CD14-positive monocyte (primary cell): ENCODE measurements at regions not wholly inside any gene's neighbourhood (a gene's known extent, or its start where the extent isn't known, plus 50 kb on each side); places are given as distances from the start of the nearest gene placed in this dataset.

Experiments
- DNase-seq, 3 donors: peaks; one replicate each; pipeline ENCODE4 v3.0.0-alpha.2; 2011 to 2022
- H2AFZ ChIP-seq: 2 replicates; pipeline ENCODE4 v1.6.0; 2012; ENCODE audit warnings: mild to moderate bottlenecking, low read depth, low read length, inconsistent platforms; ENCODE audit not compliant: insufficient read depth, poor library complexity, severe bottlenecking
- H3K27ac ChIP-seq, 2 donors: 1 replicate in 1 of 2; 2 replicates in 1 of 2; pipeline ENCODE4 v1.5.1; 2012 to 2013; ENCODE audit warnings: low read length in 2 of 2, control low read depth in 1 of 2, inconsistent platforms in 1 of 2, low read depth in 1 of 2, mild to moderate bottlenecking in 1 of 2
- H3K27me3 ChIP-seq, 2 donors: one replicate each; pipeline versions ENCODE4 v1.6.0 to v1.6.1; 2011 to 2013; ENCODE audit warnings: low read length in 2 of 2; ENCODE audit not compliant: control insufficient read depth in 2 of 2, insufficient read depth in 2 of 2
- H3K36me3 ChIP-seq, 2 donors: replicated peaks in 1 of 2; 1 replicate in 1 of 2; 2 replicates in 1 of 2; pipeline versions ENCODE4 v1.5.1 to v1.6.1; 2012 to 2013; ENCODE audit warnings: low read length in 2 of 2, control low read depth in 1 of 2, inconsistent platforms in 1 of 2, mild to moderate bottlenecking in 1 of 2; ENCODE audit not compliant: insufficient read depth in 2 of 2, control insufficient read depth in 1 of 2
- H3K4me1 ChIP-seq, 2 donors: 1 replicate in 1 of 2; 2 replicates in 1 of 2; pipeline versions ENCODE4 v1.5.1 to v1.6.1; 2012 to 2013; ENCODE audit warnings: low read length in 2 of 2, control low read depth in 1 of 2, inconsistent platforms in 1 of 2, mild to moderate bottlenecking in 1 of 2, moderate library complexity in 1 of 2; ENCODE audit not compliant: insufficient read depth in 2 of 2, control insufficient read depth in 1 of 2
- H3K4me2 ChIP-seq: replicated peaks from 2 replicates; pipeline ENCODE3; 2012; ENCODE audit warnings: low read length, moderate library complexity, mild to moderate bottlenecking; ENCODE audit not compliant: poor library complexity, severe bottlenecking; ENCODE audit errors: extremely low read depth
- H3K4me3 ChIP-seq, 3 experiments: fragments of 200-600 bp in 1 of 3; sonication (generic) in 1 of 3; replicated peaks in 1 of 3; 1 replicate in 2 of 3; 2 replicates in 1 of 3; pipeline ENCODE4 v1.5.1; 2011 to 2013; ENCODE audit warnings: low read length in 3 of 3, mild to moderate bottlenecking in 3 of 3, control low read depth in 2 of 3, low read depth in 2 of 3, inconsistent platforms in 1 of 3, moderate library complexity in 1 of 3
- H3K79me2 ChIP-seq: 2 replicates; pipeline ENCODE4 v1.6.0; 2012; ENCODE audit warnings: mild to moderate bottlenecking, control low read depth, inconsistent platforms, low read length, moderate library complexity; ENCODE audit not compliant: insufficient read depth
- H3K9ac ChIP-seq: 2 replicates; pipeline ENCODE4 v1.6.0; 2017; ENCODE audit warnings: low read length, mild to moderate bottlenecking; ENCODE audit not compliant: insufficient read depth, poor library complexity, severe bottlenecking
- H3K9me3 ChIP-seq, 2 donors: replicated peaks in 1 of 2; 1 replicate in 1 of 2; 2 replicates in 1 of 2; pipeline versions ENCODE4 v1.5.1 to v1.6.1; 2012 to 2013; ENCODE audit warnings: low read length in 2 of 2, control low read depth in 1 of 2; ENCODE audit not compliant: control insufficient read depth in 1 of 2, insufficient read depth in 1 of 2
- H4K20me1 ChIP-seq: 2 replicates; pipeline ENCODE4 v1.6.0; 2012; ENCODE audit warnings: mild to moderate bottlenecking, low read length, control low read depth, moderate library complexity; ENCODE audit not compliant: insufficient read depth
- H3K27ac Mint-ChIP-seq, 7 donors: one replicate each; pipeline ENCODE4 v1.8.0; 2020; ENCODE audit warnings: mild to moderate bottlenecking in 7 of 7, mixed read lengths in 7 of 7, moderate library complexity in 6 of 7, inconsistent platforms in 2 of 7
- H3K27me3 Mint-ChIP-seq, 3 donors: one replicate each; pipeline ENCODE4 v1.8.0; 2021 to 2022; ENCODE audit warnings: low read depth in 3 of 3, mild to moderate bottlenecking in 3 of 3, mixed read lengths in 3 of 3, moderate library complexity in 3 of 3, inconsistent platforms in 1 of 3
- H3K36me3 Mint-ChIP-seq, 2 donors: one replicate each; pipeline ENCODE4 v1.8.0; 2020; ENCODE audit warnings: mixed read lengths in 2 of 2, inconsistent platforms in 1 of 2, mild to moderate bottlenecking in 1 of 2
- H3K4me1 Mint-ChIP-seq: one replicate; pipeline ENCODE4 v1.8.0; 2020; ENCODE audit warnings: mild to moderate bottlenecking, mixed read lengths
- H3K4me3 Mint-ChIP-seq, 2 donors: one replicate each; pipeline ENCODE4 v1.8.0; 2020; ENCODE audit warnings: mild to moderate bottlenecking in 2 of 2, mixed read lengths in 2 of 2, moderate library complexity in 1 of 2
- H3K9me3 Mint-ChIP-seq, 7 donors: one replicate each; pipeline ENCODE4 v1.8.0; 2020 to 2022; ENCODE audit warnings: mixed read lengths in 7 of 7, mild to moderate bottlenecking in 6 of 7, moderate library complexity in 6 of 7, inconsistent platforms in 2 of 7
- CTCF ChIP-seq: fragments of 200-600 bp; IDR thresholded peaks from one replicate; pipeline ENCODE4 v1.8.0; 2022; ENCODE audit warnings: antibody characterized with exemption, mild to moderate bottlenecking
- WGBS: methylation state at CpG from one replicate; pipeline ENCODE4 v1.1.5; 2013; ENCODE audit warnings: missing lambda C conversion rate; ENCODE audit not compliant: insufficient coverage; 5-methylcytosine and 5-hydroxymethylcytosine counted together
- intact Hi-C, 2 donors: fragments of 100-400 bp; cut with micrococcal nuclease; formaldehyde crosslinking; loops; one replicate each; pipeline versions ENCODE4 v1.15.0 to v1.15.1; 2023

GRCh38 chr7:16028636-16029035 is 342.2 kb upstream of the MEOX2 start:
- no peak for TF ChIP-seq CTCF

GRCh38 chr7:16028103-16028502 is 341.6 kb upstream of the MEOX2 start:
- Histone ChIP-seq H3K27ac (no peak overlapping the region), H3K27me3 (no peaks in the 10 kb centered on the region), H3K36me3 (no peaks in the 10 kb centered on the region), H2AFZ (no peak overlapping the region), H3K4me2 (no peak overlapping the region), H3K4me1 (no peaks in the 10 kb centered on the region), H3K9ac (no peak overlapping the region), H3K9me3 (no peaks in the 10 kb centered on the region), H3K79me2 (no peaks in the 10 kb centered on the region), H3K4me3 (no peak overlapping the region), H4K20me1 (no peaks in the 10 kb centered on the region)
- no peak overlapping the region for H3K27ac Mint-ChIP-seq
- no peak for DNase-seq
- no peaks in the 10 kb centered on the region for H3K36me3 Mint-ChIP-seq
- no peak for TF ChIP-seq CTCF
- intact Hi-C loops: no loop called here
- H3K4me3 Mint-ChIP-seq: no peak overlapping the region
- H3K4me1 Mint-ChIP-seq: no peaks in the 10 kb centered on the region
- no CpG with 5 or more reads among the region's 2 CpGs for WGBS
- no peaks in the 10 kb centered on the region for H3K27me3 Mint-ChIP-seq
- H3K9me3 Mint-ChIP-seq: no peaks in the 10 kb centered on the region

More at GRCh38 chr7:16028636-16029035, 342.2 kb upstream of the MEOX2 start:
- Mint-ChIP-seq H3K27me3 (no peaks in the 10 kb centered on the region), H3K27ac (no peak overlapping the region), H3K4me3 (no peak overlapping the region), H3K9me3 (no peaks in the 10 kb centered on the region), H3K4me1 (no peaks in the 10 kb centered on the region), H3K36me3 (no peaks in the 10 kb centered on the region)
- H3K4me3 ChIP-seq: no peak overlapping the region
- H3K9me3 ChIP-seq: no peaks in the 10 kb centered on the region
- H3K36me3 ChIP-seq: no peaks in the 10 kb centered on the region
- no peak for DNase-seq
- no peak overlapping the region for H2AFZ ChIP-seq
- H3K27me3 ChIP-seq: no peaks in the 10 kb centered on the region
- no peaks in the 10 kb centered on the region for H3K79me2 ChIP-seq
- no peaks in the 10 kb centered on the region for H3K4me1 ChIP-seq
- intact Hi-C loops: no loop called here
- no peak overlapping the region for H3K9ac ChIP-seq
- H3K27ac ChIP-seq: no peak overlapping the region
- H4K20me1 ChIP-seq: no peaks in the 10 kb centered on the region
- H3K4me2 ChIP-seq: no peak overlapping the region
- WGBS: 83% methylated on average over 2 of the region's 5 CpGs
